AG10803 (cell line): ENCODE measurements at regions not wholly inside any gene's neighbourhood (a gene's known extent, or its start where the extent isn't known, plus 50 kb on each side); places are given as distances from the start of the nearest gene placed in this dataset.
"Not testable (repeated sequence)": the region's sequence is repeated elsewhere in the genome, so short reads cannot be mapped to it uniquely, and the experiment has no call there.

Experiments
- DNase-seq: peaks from one replicate; pipeline ENCODE4 v3.0.0; 2010; ENCODE audit warnings: low read depth
- H3K4me3 ChIP-seq: 2 replicates; pipeline ENCODE4 v1.5.1; 2011; ENCODE audit warnings: mild to moderate bottlenecking, low read length, control low read depth
- TF ChIP-seq, protein P1 (sequence below): conservative IDR thresholded peaks from 2 replicates; pipeline ENCODE4 v1.5.1; 2011; ENCODE audit warnings: mild to moderate bottlenecking, low read length, control low read depth, inconsistent platforms

DNA sequence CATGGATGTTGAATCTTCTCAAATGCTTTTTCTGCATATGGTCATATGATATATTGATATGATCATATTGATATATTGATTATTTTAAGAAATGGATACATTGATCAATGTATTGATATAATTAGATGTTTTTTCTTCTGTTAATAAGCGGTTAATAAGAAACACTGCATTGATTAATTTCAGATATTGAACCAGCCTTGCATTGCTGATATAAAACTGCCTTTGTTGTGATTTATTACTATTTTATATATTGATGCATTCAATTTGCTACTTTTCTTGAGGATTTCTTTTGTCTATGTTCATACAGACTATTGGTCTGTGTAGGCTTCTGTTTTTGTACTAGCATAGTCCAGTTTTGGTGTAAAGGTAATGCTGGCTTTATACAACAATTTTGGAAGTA, 79.7 kb upstream of the ELN start:
- DNase-seq, result no peak
- TF ChIP-seq, protein P1, sequence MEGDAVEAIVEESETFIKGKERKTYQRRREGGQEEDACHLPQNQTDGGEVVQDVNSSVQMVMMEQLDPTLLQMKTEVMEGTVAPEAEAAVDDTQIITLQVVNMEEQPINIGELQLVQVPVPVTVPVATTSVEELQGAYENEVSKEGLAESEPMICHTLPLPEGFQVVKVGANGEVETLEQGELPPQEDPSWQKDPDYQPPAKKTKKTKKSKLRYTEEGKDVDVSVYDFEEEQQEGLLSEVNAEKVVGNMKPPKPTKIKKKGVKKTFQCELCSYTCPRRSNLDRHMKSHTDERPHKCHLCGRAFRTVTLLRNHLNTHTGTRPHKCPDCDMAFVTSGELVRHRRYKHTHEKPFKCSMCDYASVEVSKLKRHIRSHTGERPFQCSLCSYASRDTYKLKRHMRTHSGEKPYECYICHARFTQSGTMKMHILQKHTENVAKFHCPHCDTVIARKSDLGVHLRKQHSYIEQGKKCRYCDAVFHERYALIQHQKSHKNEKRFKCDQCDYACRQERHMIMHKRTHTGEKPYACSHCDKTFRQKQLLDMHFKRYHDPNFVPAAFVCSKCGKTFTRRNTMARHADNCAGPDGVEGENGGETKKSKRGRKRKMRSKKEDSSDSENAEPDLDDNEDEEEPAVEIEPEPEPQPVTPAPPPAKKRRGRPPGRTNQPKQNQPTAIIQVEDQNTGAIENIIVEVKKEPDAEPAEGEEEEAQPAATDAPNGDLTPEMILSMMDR, result no peak
- no peak overlapping the region for H3K4me3 ChIP-seq

DNA sequence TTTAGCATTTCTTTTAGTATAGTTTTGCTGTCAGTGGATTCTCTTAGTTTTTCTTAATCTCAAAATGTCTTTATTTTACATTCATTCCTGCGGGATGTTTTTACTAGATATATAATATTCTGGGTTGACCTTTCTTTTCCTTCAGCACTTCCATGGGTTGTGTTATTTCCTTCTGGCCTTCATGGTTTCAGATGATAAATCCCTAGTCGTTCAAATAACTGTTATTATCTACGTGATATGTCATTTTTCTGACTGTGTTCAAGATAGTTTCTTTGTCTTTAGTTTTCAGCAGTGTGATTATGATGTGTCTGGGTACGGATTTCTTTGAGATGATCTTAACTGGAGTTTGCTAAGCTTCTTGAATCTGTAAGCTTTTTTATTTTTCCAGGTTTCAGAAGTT, 75.7 kb upstream of the ELN start:
- DNase-seq, result no peak
- TF ChIP-seq, protein P1, result no peak
- no peak overlapping the region for H3K4me3 ChIP-seq

DNA sequence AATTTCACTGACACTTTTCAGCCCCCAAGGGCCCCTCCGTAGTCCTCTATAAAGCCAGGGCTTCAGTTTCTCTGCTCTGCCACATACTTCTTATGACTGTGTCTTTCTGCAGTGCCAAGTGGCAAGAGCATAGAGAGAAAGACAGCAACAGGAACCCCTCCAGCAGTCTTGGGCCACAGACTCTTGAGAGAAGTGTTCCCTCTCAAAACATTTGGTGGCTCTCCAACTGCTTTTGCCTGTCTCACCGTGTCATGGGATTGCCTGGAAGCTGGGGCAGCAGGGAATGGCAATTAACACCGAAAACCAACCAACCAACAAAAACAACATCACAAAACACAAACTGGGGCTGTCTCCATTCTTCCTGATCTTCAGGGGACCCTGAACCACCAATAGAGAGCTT, 73.8 kb upstream of the ELN start:
- H3K4me3 ChIP-seq, result no peak overlapping the region
- no peak for DNase-seq
- TF ChIP-seq, protein P1, result no peak

DNA sequence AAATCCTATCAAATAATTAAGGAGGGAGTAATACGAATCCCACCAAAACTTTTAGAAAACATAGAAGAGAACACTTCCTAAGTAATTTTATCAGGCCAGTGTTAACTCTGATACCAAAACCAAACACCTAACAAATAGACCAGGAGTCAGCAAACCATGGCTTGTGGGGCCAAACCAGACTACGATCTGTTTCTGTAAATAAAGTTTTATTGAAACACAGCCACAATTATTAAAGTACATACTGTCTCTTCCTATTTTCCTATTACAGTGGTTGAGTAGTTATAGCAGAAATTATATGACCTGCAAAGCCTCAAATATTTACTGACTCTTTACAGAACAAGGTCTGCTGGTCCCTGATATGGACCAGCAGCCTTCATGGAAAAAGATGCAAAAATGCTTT, 73.1 kb upstream of the ELN start:
- TF ChIP-seq, protein P1, result no peak
- no peak overlapping the region for H3K4me3 ChIP-seq
- no peak for DNase-seq

DNA sequence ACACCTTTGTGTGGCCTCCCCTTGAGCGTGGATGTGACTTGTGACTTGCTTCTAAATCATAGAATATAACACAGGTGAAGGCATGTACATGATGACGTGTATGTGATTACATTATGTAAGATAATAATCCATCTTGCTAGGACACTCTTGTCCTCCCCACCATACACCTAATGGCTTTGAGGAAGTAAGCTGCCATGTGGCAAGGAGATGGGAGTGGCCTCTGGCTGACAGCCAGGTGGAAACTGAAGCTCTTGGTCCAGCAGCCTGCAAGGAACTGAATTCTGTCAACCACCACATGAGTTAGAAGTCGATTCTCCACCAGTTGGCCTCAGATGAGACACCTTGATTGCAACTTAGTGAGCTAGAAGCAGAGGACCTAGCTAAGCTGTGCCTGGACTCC, 67.4 kb upstream of the ELN start:
- no peak overlapping the region for H3K4me3 ChIP-seq
- DNase-seq, result no peak
- TF ChIP-seq, protein P1, result no peak

DNA sequence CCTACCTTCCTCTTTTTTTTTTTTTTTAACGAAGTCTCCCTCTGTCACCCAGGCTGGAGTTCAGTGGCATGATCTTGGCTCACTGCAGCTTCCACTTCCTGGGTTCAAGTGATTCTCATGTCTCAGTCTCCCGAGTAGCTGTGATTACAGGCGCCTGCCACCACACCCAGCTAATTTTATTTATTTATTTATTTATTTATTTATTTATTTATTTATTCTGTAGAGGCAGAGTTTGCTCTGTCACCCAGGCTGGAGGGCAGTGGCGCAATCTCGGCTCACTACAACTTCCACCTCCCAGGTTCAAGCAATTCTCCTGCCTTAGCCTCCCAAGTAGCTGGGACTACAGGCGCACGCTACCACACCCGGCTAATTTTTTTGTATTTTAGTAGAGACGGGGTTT, 66.0 kb upstream of the ELN start:
- not testable (repeated sequence) for H3K4me3 ChIP-seq, DNase-seq

DNA sequence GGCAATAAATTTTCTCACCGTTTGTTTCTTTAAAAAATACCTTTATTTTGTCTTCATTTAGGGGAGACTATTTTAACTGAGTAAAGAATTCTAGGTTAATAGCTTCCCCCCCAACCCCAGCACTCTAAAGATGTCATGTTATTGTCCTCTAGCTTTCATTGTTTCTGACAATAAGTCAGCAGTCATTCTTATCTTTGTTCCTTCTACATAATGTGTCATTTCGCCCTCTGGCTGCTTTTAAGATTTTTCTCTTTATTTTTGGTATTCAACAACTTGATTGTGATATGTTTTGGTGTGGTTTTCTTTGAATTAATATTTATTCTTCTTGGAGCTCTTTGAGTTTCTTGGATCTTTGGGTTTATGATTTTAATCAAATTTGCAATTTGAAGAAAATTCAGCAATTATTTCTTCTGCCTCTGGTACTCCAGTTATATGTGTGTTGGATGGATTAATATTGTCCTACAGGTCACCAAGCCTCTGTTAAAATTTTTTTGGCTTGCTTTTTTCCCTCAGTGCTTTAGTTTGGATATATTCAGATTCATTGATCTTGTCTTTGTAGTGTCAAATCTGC, 64.6 kb upstream of the ELN start:
- H3K4me3 ChIP-seq, result no peak overlapping the region
- no peak for DNase-seq
- TF ChIP-seq, protein P1, result no peak

DNA sequence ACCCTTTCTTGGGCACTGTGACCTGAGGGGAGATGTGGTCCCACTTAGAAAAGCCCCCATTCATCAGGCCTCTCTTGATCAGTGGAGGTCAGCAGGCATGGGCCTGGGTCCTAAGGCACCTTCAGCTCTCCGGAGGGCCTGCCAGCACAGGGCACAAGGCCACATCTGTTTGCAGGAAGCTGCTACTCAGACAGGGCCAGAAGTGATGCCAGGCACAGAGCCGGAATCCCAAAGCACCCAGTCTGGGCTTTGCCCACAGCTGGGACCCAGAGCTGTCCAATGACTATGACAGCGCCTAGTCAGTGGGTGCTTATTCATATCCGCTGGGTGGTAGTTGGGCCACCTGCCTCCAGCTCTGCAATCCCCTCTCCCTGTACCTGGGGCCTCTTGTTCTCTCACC, 63.2 kb upstream of the ELN start:
- no peak for DNase-seq
- TF ChIP-seq, protein P1, result no peak
- no peak overlapping the region for H3K4me3 ChIP-seq
